ENCODE measurements at regions not wholly inside any gene's neighbourhood (a gene's known extent, or its start where the extent isn't known, plus 50 kb on each side); places are given as distances from the start of the nearest gene placed in this dataset.

DNA sequence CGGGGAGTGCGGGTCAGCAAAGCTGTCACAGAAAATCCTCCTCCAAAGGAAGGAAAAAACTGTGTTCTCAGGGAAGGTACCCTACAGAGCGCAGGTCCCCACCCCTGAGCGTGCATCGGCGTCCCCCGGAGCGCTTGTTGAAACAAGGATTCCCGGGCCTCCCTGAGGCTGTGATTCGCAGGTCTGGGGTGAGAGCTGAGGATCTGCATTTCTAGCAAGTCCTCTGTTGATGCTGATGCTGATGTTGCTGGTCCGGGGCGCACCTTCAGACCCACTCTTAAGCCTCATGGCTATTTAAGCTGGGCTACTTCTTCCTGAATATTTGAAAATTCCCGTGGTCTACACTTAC, 226.2 kb upstream of the IGF1R start:
- H3K4me3 ChIP-seq (ENCODE audit: low read depth, low read length) = no peak overlapping the region
- ChIA-PET CTCF (interaction anchor here (0.5 to 1.7 kb wide), 14 partner anchors 8 to 323 kb away, joined by 3 to 32 read pairs (median 3); no protein-coding TSS in a partner anchor), POLR2A (no interaction called here)
- no peaks in the 10 kb centered on the region for H3K36me3 ChIP-seq (ENCODE audit: control insufficient read depth, insufficient read depth, low read length)
- DNase-seq (ENCODE audit: low read depth) = no peak
- H3K27me3 ChIP-seq (ENCODE audit: control insufficient read depth, insufficient read depth, low read length) = peaks cover 13% of the 10 kb centered on the region
- TF ChIP-seq, protein P1, sequence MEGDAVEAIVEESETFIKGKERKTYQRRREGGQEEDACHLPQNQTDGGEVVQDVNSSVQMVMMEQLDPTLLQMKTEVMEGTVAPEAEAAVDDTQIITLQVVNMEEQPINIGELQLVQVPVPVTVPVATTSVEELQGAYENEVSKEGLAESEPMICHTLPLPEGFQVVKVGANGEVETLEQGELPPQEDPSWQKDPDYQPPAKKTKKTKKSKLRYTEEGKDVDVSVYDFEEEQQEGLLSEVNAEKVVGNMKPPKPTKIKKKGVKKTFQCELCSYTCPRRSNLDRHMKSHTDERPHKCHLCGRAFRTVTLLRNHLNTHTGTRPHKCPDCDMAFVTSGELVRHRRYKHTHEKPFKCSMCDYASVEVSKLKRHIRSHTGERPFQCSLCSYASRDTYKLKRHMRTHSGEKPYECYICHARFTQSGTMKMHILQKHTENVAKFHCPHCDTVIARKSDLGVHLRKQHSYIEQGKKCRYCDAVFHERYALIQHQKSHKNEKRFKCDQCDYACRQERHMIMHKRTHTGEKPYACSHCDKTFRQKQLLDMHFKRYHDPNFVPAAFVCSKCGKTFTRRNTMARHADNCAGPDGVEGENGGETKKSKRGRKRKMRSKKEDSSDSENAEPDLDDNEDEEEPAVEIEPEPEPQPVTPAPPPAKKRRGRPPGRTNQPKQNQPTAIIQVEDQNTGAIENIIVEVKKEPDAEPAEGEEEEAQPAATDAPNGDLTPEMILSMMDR (IDR thresholded peaks at IDR 0.05; ENCODE audit: insufficient read depth, low read depth, low read length) = no peak

DNA sequence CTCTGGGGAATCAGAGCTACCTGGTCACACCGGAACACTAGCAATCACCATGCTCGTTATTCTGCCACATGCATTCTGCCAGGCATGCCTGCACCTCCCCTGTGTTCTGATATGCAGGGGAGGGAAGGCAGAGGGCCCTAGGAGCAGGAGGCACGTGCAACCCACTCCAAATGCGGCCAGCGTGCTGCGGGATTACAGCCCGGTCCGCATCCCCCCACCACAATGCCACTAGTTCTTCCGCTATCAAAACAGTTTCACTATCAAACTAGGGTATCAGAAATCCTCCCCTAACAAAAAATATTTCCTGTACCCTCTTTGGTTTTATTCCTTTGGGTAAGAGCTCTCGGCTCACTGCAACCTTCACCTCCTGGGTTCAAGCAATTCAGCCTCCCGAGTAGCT, 223.2 kb upstream of the IGF1R start:
- Histone ChIP-seq H3K27me3 (ENCODE audit: control insufficient read depth, insufficient read depth, low read length) (peaks cover 12% of the 10 kb centered on the region), H3K4me3 (ENCODE audit: low read depth, low read length) (no peak overlapping the region), H3K36me3 (ENCODE audit: control insufficient read depth, insufficient read depth, low read length) (no peaks in the 10 kb centered on the region)
- CTCF ChIA-PET = interaction anchor here (6.2 kb wide), 1 partner anchor 113 kb away, joined by 57 read pairs; no protein-coding TSS in a partner anchor
- no peak for DNase-seq (ENCODE audit: low read depth)
- POLR2A ChIA-PET = no interaction called here
- TF ChIP-seq, protein P1 (IDR thresholded peaks at IDR 0.05; ENCODE audit: insufficient read depth, low read depth, low read length) = no peak

DNA sequence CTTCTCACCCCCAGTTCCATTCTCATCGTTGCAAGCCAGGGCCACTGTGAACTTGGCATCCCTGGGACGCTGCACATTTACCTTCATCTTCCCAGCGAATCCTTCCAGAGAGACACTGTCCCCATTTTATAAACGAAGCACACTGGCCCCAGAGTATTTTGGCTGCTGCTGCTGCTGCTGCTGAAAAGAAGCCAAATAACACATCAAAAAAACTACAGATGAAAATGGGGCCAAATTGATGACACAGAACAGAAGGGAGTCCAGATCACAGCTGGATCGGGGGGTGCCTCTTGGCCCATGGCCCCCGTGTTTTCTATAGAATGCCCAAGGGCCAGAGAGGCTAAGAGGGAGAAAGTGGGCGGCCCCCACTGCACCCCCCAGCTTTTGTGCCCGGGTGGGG, 221.0 kb upstream of the IGF1R start:
- Histone ChIP-seq H3K36me3 (ENCODE audit: control insufficient read depth, insufficient read depth, low read length) (no peaks in the 10 kb centered on the region), H3K4me3 (ENCODE audit: low read depth, low read length) (no peak overlapping the region), H3K27me3 (ENCODE audit: control insufficient read depth, insufficient read depth, low read length) (peaks cover 7% of the 10 kb centered on the region)
- ChIA-PET CTCF (interaction anchor here (1.3 to 6.2 kb wide), 3 partner anchors 8 to 116 kb away, joined by 5 to 57 read pairs (median 6); no protein-coding TSS in a partner anchor), POLR2A (no interaction called here)
- DNase-seq (ENCODE audit: low read depth) = no peak
- TF ChIP-seq, protein P1 (IDR thresholded peaks at IDR 0.05; ENCODE audit: insufficient read depth, low read depth, low read length) = no peak

DNA sequence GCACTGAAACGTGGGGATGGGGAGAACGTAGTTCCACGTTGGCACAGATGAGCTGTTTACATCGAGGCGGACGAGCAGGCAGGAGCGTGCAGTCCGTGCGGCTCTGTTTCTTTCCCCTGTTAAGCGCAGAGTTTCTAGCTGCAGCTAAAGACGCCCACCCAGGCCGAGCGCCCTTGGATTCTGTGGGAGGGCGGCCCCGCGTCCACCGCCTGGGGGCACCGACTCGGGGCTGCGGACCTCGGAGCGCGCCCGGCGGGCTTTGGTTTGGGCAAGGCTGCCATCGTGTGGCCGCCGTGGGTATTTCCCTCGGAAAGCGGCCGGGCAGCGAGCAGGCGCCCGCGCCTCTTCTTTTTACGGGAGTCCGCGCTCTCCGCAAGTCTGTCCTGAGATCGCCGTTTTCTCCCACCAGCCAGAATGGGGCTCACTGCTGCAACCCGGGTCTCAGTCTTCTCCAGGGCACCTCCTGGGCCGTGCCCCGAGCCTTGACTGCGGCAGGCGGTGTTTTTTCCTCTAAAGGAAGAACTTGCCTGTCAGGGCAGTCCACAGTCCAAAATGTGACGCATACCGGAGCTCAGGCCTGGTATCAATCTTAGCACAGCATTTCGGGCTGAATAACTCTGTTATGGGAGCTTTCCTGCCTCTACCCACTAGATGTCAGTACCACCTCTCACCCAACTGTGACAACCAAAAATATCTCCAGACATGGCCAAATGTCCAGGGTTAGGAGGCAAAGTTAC, 219.9 kb upstream of the IGF1R start:
- CTCF ChIA-PET = interaction anchor here (0.5 to 6.2 kb wide), 23 partner anchors 9 to 648 kb away, joined by 3 to 57 read pairs (median 3); no protein-coding TSS in a partner anchor
- TF ChIP-seq, protein P1 (IDR thresholded peaks at IDR 0.05; ENCODE audit: insufficient read depth, low read depth, low read length) = peak; percentile 78
- DNase-seq (ENCODE audit: low read depth) = peak; percentile 9
- peak overlapping the region; percentile 40 for H3K4me3 ChIP-seq (ENCODE audit: low read depth, low read length)
- H3K27me3 ChIP-seq (ENCODE audit: control insufficient read depth, insufficient read depth, low read length) = peaks cover 3% of the 10 kb centered on the region
- POLR2A ChIA-PET = interaction anchor here (0.5 to 0.7 kb wide), 2 partner anchors 12 to 75 kb away, joined by 3 to 4 read pairs; no protein-coding TSS in a partner anchor
- no peaks in the 10 kb centered on the region for H3K36me3 ChIP-seq (ENCODE audit: control insufficient read depth, insufficient read depth, low read length)

DNA sequence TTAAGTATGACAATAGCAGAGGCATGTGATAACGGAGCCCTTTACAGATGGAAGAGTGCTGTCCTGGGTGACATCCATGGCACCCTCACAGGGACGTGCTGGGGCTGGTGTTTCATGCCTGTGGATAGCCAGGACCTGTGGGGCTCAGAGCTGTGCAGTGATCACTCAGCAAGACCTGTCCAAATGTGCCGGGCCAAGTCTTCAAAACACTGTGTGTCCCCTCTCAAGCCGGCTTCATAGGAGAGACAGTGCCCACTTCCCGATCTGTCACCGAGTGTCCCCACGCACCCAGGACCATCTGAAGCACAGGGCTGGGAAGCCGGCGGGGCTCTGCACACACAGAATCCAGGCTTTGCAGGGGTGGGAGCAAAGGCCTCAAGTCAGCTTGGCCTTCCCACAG, 217.2 kb upstream of the IGF1R start:
- Histone ChIP-seq H3K4me3 (ENCODE audit: low read depth, low read length) (no peak overlapping the region), H3K27me3 (ENCODE audit: control insufficient read depth, insufficient read depth, low read length) (peaks cover 3% of the 10 kb centered on the region), H3K36me3 (ENCODE audit: control insufficient read depth, insufficient read depth, low read length) (no peaks in the 10 kb centered on the region)
- TF ChIP-seq, protein P1 (IDR thresholded peaks at IDR 0.05; ENCODE audit: insufficient read depth, low read depth, low read length) = no peak
- POLR2A ChIA-PET = no interaction called here
- CTCF ChIA-PET = interaction anchor here (0.6 to 1.1 kb wide), 3 partner anchors 11 to 662 kb away, joined by 3 to 5 read pairs (median 3); no protein-coding TSS in a partner anchor
- DNase-seq (ENCODE audit: low read depth) = no peak
